VCaP (cell line): ENCODE measurements at regions not wholly inside any gene's neighbourhood (a gene's known extent, or its start where the extent isn't known, plus 50 kb on each side); places are given as distances from the start of the nearest gene placed in this dataset.

Source experiments
- H3K27ac ChIP-seq: fragments of 450-650 bp; 2 replicates; pipeline ENCODE4 v1.5.1; 2017
- TF ChIP-seq, protein P1 (sequence below): fragments of 450-650 bp; conservative IDR thresholded peaks from 2 replicates; pipeline ENCODE4 v1.5.1; 2017; ENCODE audit warnings: mild to moderate bottlenecking, moderate library complexity

- TF ChIP-seq, protein P1, sequence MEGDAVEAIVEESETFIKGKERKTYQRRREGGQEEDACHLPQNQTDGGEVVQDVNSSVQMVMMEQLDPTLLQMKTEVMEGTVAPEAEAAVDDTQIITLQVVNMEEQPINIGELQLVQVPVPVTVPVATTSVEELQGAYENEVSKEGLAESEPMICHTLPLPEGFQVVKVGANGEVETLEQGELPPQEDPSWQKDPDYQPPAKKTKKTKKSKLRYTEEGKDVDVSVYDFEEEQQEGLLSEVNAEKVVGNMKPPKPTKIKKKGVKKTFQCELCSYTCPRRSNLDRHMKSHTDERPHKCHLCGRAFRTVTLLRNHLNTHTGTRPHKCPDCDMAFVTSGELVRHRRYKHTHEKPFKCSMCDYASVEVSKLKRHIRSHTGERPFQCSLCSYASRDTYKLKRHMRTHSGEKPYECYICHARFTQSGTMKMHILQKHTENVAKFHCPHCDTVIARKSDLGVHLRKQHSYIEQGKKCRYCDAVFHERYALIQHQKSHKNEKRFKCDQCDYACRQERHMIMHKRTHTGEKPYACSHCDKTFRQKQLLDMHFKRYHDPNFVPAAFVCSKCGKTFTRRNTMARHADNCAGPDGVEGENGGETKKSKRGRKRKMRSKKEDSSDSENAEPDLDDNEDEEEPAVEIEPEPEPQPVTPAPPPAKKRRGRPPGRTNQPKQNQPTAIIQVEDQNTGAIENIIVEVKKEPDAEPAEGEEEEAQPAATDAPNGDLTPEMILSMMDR: no peak
- peak overlapping the region; percentile 96 for H3K27ac ChIP-seq
These were observed 51.0 kb upstream of the SC5D start for GRCh38 chr11:121241343-121242211.
